ENCODE measurements at regions not wholly inside any gene's neighbourhood (a gene's known extent, or its start where the extent isn't known, plus 50 kb on each side); places are given as distances from the start of the nearest gene placed in this dataset.

DNA sequence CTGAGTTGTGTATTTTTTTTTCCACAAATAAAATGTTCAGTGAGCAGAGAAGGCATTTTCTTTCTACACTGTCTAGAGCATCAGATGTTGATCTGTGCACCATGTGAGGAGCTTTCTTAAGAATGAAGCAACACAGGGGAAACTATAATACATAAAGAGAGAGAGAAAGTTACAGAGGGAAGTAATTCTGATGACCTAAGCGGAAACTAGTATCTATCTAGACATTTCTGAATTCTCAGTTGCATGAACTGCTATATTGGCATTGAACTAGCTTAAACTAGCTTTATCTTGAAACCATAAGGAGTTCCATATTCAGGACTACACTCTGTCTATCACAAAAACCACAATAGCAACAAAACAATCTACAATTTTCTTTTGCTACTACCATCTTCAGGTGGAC, 822.4 kb downstream of the VGLL3 start:
- intact Hi-C loops (cut with DNase I; ENCODE audit: low total_unique reads) = no loop called here

DNA sequence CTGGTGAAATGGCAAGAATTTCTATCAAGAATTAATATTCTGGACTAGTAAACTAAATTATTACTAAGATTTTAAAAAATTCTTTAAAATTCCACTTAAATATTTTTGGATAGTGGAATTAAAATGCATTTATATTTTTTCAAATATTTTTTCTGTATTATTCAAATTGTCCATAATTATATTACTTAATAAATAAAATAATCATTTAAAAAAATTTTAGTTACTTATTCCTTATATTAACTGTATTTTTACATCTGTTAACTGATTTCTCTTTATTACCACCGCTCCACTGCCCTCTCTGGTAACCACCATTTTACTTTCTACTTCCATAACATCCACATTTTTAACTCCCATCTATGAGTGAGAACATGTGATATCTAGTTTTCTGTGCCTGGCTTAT, 828.4 kb downstream of the VGLL3 start:
- H3K27me3 ChIP-seq (replicated peaks in 1 of 7) = no peaks in the 10 kb centered on the region
- WGBS, 5 donors = 82 to 94% (median 91%) methylated on average over 1 of the region's 1 CpG
- intact Hi-C loops (cut with DNase I; ENCODE audit: low total_unique reads) = no loop called here
- TF ChIP-seq POLR2A (IDR thresholded peaks at IDR 0.05) (no peak), POLR2AphosphoS5 (IDR thresholded peaks at IDR 0.05) (no peak)
- TF ChIP-seq, protein P1, sequence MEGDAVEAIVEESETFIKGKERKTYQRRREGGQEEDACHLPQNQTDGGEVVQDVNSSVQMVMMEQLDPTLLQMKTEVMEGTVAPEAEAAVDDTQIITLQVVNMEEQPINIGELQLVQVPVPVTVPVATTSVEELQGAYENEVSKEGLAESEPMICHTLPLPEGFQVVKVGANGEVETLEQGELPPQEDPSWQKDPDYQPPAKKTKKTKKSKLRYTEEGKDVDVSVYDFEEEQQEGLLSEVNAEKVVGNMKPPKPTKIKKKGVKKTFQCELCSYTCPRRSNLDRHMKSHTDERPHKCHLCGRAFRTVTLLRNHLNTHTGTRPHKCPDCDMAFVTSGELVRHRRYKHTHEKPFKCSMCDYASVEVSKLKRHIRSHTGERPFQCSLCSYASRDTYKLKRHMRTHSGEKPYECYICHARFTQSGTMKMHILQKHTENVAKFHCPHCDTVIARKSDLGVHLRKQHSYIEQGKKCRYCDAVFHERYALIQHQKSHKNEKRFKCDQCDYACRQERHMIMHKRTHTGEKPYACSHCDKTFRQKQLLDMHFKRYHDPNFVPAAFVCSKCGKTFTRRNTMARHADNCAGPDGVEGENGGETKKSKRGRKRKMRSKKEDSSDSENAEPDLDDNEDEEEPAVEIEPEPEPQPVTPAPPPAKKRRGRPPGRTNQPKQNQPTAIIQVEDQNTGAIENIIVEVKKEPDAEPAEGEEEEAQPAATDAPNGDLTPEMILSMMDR (IDR thresholded peaks at IDR 0.05 in 8 of 11, conservative IDR thresholded peaks at IDR 0.05 in 3 of 11) = no peak
- H3K27ac ChIP-seq = no peak overlapping the region
- DNase-seq = no peak
- no peaks in the 10 kb centered on the region for H3K36me3 ChIP-seq
- H3K4me1 ChIP-seq = no peaks in the 10 kb centered on the region
- no peak overlapping the region for H3K4me3 ChIP-seq
- H3K9me3 ChIP-seq = peaks cover 0 to 3% (median 0%) of the 10 kb centered on the region in 8 donors

More for the DNA sequence above, 822.4 kb downstream of the VGLL3 start:
- TF ChIP-seq, protein P1 (IDR thresholded peaks at IDR 0.05 in 8 of 11, conservative IDR thresholded peaks at IDR 0.05 in 3 of 11) = no peak
- no peak for TF ChIP-seq POLR2A (IDR thresholded peaks at IDR 0.05)
- no peak for TF ChIP-seq POLR2AphosphoS5 (IDR thresholded peaks at IDR 0.05)
- 74 to 97% (median 94%) methylated on average over 1 of the region's 1 CpG for WGBS, 5 donors
- no peak overlapping the region for H3K4me3 ChIP-seq
- no peaks in the 10 kb centered on the region for H3K4me1 ChIP-seq
- H3K27ac ChIP-seq = no peak overlapping the region
- DNase-seq = no peak
- H3K36me3 ChIP-seq = no peaks in the 10 kb centered on the region
- H3K9me3 ChIP-seq = peaks cover 0 to 4% (median 0%) of the 10 kb centered on the region in 8 donors
- H3K27me3 ChIP-seq (replicated peaks in 1 of 7) = no peaks in the 10 kb centered on the region

DNA sequence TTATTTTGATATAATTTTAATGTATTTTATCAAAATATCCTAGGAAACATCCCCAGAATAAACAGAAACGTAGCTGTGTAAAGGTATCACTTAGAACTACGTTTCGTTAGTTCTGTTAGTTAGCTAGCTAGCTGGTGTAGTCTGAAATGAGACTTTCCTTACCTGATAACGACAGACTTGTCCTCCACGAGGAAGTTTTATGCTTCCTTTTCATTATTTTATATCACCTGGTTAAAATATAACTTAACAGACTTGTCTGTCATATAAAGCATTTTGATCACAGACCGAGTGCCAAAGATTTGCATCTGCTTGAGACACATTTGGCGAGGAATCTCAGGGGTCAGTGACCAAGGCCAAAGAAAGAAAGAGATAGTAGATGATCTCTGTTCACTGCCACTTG, 829.5 kb downstream of the VGLL3 start:
- TF ChIP-seq POLR2AphosphoS5 (IDR thresholded peaks at IDR 0.05) (no peak), POLR2A (IDR thresholded peaks at IDR 0.05) (no peak)
- TF ChIP-seq, protein P1 (IDR thresholded peaks at IDR 0.05 in 8 of 11, conservative IDR thresholded peaks at IDR 0.05 in 3 of 11) = no peak
- Histone ChIP-seq H3K4me1 (no peaks in the 10 kb centered on the region), H3K27ac (no peak overlapping the region), H3K9me3 (peaks cover 0 to 3% (median 0%) of the 10 kb centered on the region in 8 donors), H3K27me3 (replicated peaks in 1 of 7) (no peaks in the 10 kb centered on the region), H3K36me3 (no peaks in the 10 kb centered on the region), H3K4me3 (no peak overlapping the region)
- intact Hi-C loops (cut with DNase I; ENCODE audit: low total_unique reads) = no loop called here
- no peak for DNase-seq
- WGBS, 5 donors = 75 to 87% (median 80%) methylated on average over 7 of the region's 7 CpGs

DNA sequence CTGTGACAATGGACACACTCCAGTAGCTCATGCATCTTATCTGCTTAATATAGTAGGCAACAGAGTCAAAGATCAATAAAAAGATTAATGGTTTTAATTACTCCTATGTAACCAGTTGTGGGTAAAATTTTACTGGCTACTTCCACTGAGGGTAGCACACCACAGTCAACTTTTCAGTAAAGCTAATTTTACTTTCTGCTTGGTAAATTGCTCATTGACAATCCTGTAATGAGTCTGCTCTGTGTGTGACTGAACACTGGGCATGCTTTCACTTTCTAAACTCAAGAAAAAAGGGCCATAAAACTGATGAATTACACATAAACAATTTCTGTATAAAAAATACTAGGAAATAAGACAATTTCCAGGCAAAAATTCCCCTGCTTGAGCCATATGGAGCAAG, 838.3 kb downstream of the VGLL3 start:
- Histone ChIP-seq H3K9me3 (no peaks in the 10 kb centered on the region), H3K27me3 (replicated peaks in 1 of 7) (no peaks in the 10 kb centered on the region), H3K4me3 (no peak overlapping the region), H3K4me1 (no peaks in the 10 kb centered on the region), H3K27ac (no peak overlapping the region), H3K36me3 (no peaks in the 10 kb centered on the region)
- TF ChIP-seq POLR2A (IDR thresholded peaks at IDR 0.05) (no peak), POLR2AphosphoS5 (IDR thresholded peaks at IDR 0.05) (no peak)
- TF ChIP-seq, protein P1 (IDR thresholded peaks at IDR 0.05 in 8 of 11, conservative IDR thresholded peaks at IDR 0.05 in 3 of 11) = no peak
- DNase-seq = no peak
- intact Hi-C loops (cut with DNase I; ENCODE audit: low total_unique reads) = no loop called here
